Left lung (tissue), 4 donors: ENCODE measurements at regions not wholly inside any gene's neighbourhood (a gene's known extent, or its start where the extent isn't known, plus 50 kb on each side); places are given as distances from the start of the nearest gene placed in this dataset.

Source experiments
- ATAC-seq: fragments of 200-7000 bp; cut with Tn5 transposase; one replicate; pipeline ENCODE4 v1.9.1; 2020; ENCODE audit warnings: moderate library complexity
- DNase-seq, 4 donors: peaks; one replicate each; pipeline ENCODE4 v3.0.0-alpha.2; 2013 to 2020
- H3K27ac ChIP-seq, 2 donors: fragments of 200-600 bp; sonication (generic) in 1 of 2; one replicate each; pipeline versions ENCODE4 v1.5.0 to v1.8.0; 2020 to 2021
- H3K27me3 ChIP-seq, 2 donors: fragments of 200-600 bp; sonication (generic) in 1 of 2; one replicate each; pipeline versions ENCODE4 v1.5.0 to v1.8.0; 2020 to 2021
- H3K36me3 ChIP-seq, 2 donors: fragments of 200-600 bp; sonication (generic) in 1 of 2; one replicate each; pipeline versions ENCODE4 v1.5.0 to v1.8.0; 2020 to 2021
- H3K4me1 ChIP-seq, 2 donors: fragments of 200-600 bp; one replicate each; pipeline ENCODE4 v1.8.0; 2021
- H3K4me3 ChIP-seq, 2 donors: fragments of 200-600 bp; sonication (generic) in 1 of 2; one replicate each; pipeline versions ENCODE4 v1.5.0 to v1.8.0; 2020 to 2021; ENCODE audit warnings: mild to moderate bottlenecking in 1 of 2
- H3K9me3 ChIP-seq, 2 donors: fragments of 200-600 bp; sonication (generic) in 1 of 2; one replicate each; pipeline versions ENCODE4 v1.5.0 to v1.8.0; 2020 to 2021
- intact Hi-C, 2 donors: fragments of 100-400 bp; cut with DNase I; formaldehyde crosslinking; loops; one replicate each; pipeline versions ENCODE4 v1.11.2 to v1.14.2; 2022
- TF ChIP-seq, protein P1 (sequence below), 2 donors: fragments of 200-600 bp; sonication (generic) in 1 of 2; IDR thresholded peaks; one replicate each; pipeline versions ENCODE4 v1.5.0 to v1.8.0; 2021; ENCODE audit warnings: antibody characterized with exemption in 2 of 2
- donor health status: DM: no; HTN: yes; CAD: no.
- donor health status: DM: no; HTN: no; CAD: no.

DNA sequence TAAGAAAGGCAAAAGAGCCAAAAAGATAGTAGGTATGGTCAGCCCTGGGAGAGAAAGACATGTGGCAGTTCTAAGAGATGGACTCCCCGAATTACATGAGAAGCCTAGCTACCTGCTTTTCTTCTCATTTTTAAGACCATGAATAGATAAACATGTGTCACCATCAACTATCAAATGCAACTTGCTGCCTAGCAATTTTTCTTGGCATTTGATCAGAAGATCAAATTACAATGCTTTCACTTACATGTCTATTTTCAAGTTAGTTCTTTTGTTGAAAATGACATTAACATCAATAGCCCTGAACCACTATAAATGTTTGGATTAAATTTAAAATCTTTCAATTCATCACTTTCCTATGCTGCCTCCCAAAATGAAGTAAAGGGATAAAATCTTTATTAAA, 212.3 kb downstream of the HHIPL2 start:
- H3K27me3 ChIP-seq, result no peaks in the 10 kb centered on the region
- no peak overlapping the region for H3K27ac ChIP-seq
- H3K9me3 ChIP-seq, result no peaks in the 10 kb centered on the region
- intact Hi-C loops, result no loop called here
- no peak overlapping the region for H3K4me3 ChIP-seq
- DNase-seq (no peak), ATAC-seq (no peak)
- H3K4me1 ChIP-seq, result no peaks in the 10 kb centered on the region
- no peaks in the 10 kb centered on the region for H3K36me3 ChIP-seq
- TF ChIP-seq, protein P1, sequence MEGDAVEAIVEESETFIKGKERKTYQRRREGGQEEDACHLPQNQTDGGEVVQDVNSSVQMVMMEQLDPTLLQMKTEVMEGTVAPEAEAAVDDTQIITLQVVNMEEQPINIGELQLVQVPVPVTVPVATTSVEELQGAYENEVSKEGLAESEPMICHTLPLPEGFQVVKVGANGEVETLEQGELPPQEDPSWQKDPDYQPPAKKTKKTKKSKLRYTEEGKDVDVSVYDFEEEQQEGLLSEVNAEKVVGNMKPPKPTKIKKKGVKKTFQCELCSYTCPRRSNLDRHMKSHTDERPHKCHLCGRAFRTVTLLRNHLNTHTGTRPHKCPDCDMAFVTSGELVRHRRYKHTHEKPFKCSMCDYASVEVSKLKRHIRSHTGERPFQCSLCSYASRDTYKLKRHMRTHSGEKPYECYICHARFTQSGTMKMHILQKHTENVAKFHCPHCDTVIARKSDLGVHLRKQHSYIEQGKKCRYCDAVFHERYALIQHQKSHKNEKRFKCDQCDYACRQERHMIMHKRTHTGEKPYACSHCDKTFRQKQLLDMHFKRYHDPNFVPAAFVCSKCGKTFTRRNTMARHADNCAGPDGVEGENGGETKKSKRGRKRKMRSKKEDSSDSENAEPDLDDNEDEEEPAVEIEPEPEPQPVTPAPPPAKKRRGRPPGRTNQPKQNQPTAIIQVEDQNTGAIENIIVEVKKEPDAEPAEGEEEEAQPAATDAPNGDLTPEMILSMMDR (IDR thresholded peaks at IDR 0.05), result no peak

DNA sequence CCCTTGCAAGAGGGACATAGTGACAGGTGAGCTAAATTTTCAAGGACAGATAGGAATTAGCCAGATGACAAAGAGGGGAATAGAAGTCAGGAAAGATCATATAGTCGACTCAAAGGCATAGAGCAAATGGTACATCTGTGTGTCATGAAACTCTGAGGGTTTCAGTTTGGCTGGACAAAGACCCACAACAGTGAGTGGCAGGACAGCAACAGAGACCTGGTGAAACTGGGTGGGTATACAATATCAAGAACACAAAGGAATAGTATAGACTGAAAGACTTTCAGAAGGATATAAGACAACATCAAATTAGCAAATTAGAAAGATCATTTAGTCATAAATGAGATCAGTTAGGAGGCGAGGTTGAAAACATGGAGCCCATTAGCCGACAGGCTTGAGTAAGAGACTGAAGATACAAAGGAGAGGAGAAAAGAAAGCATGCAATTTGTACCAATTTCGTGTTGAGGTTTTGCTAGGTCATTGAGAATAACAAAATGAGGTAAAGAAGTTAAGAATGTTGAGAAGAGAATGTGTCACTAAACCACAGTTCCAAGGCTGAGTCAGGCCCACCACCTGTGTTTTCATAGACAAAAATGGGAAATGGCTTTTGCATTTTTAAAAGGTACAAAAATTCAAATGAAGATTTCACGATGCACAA, 213.8 kb downstream of the HHIPL2 start:
- no peak for DNase-seq
- no peak overlapping the region for H3K27ac ChIP-seq
- no peaks in the 10 kb centered on the region for H3K27me3 ChIP-seq
- TF ChIP-seq, protein P1 (IDR thresholded peaks at IDR 0.05), result no peak
- H3K4me3 ChIP-seq, result no peak overlapping the region
- no peak for ATAC-seq
- H3K9me3 ChIP-seq, result no peaks in the 10 kb centered on the region
- intact Hi-C loops, result no loop called here
- no peaks in the 10 kb centered on the region for H3K36me3 ChIP-seq
- no peaks in the 10 kb centered on the region for H3K4me1 ChIP-seq

DNA sequence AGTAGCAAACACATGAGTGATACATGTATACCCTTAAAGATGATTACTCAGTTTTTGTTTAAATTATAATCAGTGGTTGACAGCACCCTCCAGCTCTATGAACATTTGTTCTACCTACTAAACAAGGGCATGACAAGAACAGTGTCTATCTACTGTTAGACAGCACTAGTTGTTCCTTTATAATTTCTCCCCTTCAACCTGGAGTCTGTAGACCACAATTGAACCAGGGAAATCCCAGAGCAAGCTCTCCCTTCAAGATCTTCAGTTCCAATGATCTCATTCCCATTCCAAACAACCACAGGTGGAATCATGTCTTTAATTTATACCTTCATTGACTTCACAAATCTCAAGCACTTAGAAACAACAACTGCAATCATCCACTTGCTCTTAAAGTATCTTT, 216.1 kb downstream of the HHIPL2 start:
- no peaks in the 10 kb centered on the region for H3K4me1 ChIP-seq
- intact Hi-C loops, result no loop called here
- H3K27ac ChIP-seq, result no peak overlapping the region
- H3K36me3 ChIP-seq, result no peaks in the 10 kb centered on the region
- DNase-seq (no peak), ATAC-seq (no peak)
- H3K27me3 ChIP-seq, result no peaks in the 10 kb centered on the region
- TF ChIP-seq, protein P1 (IDR thresholded peaks at IDR 0.05), result no peak
- no peaks in the 10 kb centered on the region for H3K9me3 ChIP-seq
- H3K4me3 ChIP-seq, result no peak overlapping the region

DNA sequence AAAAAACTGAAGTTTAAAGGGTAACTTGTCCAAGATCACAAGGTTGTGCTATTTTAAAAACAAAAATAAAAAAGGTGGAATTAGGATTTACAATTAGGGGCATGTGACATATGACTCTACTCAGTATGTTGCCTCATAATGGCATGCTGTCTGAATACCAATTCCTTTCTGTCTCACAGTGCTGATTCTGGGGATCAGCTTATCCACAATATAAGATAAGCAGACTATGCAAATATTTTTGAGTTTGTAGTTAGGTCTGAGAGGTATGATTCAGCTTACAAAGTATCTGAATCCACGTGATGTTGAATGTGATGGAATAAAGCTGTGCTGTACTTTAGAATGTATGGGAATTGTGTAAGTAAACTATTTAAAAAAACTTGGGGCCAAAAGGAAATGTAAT, 216.6 kb downstream of the HHIPL2 start:
- TF ChIP-seq, protein P1 (IDR thresholded peaks at IDR 0.05), result no peak
- Histone ChIP-seq H3K36me3 (no peaks in the 10 kb centered on the region), H3K4me3 (no peak overlapping the region), H3K9me3 (no peaks in the 10 kb centered on the region), H3K27me3 (no peaks in the 10 kb centered on the region), H3K27ac (no peak overlapping the region), H3K4me1 (no peaks in the 10 kb centered on the region)
- intact Hi-C loops, result no loop called here
- DNase-seq (no peak), ATAC-seq (no peak)

DNA sequence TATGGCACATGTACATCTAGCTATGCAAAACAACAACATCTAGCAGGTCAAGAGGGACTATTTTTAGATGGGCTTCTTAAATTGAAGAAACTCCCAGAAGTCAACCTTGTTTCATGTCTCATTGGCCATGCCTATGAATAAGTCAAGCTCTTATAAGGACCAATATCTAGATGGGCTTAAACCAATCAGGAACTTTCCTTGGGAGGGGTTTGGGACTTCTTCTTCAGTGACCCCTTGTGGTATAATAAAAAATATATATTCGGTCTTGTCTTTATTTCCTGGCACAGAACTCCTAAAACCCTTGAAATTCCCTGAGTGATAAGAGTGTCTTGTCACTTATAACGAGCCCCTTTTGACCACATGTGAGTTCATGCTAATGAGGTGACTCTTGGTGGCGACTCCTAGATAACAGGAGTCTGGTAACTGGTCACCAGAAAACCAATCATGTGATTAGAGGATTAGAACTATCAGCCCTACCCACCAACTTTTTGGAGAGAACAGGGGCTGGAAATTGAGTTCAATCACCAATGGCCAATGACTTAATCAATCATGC, 218.3 kb downstream of the HHIPL2 start:
- no peak overlapping the region for H3K27ac ChIP-seq
- no peaks in the 10 kb centered on the region for H3K4me1 ChIP-seq
- H3K9me3 ChIP-seq, result no peaks in the 10 kb centered on the region
- no peak overlapping the region for H3K4me3 ChIP-seq
- TF ChIP-seq, protein P1 (IDR thresholded peaks at IDR 0.05), result no peak
- no peaks in the 10 kb centered on the region for H3K27me3 ChIP-seq
- DNase-seq (no peak), ATAC-seq (no peak)
- H3K36me3 ChIP-seq, result no peaks in the 10 kb centered on the region
- intact Hi-C loops, result no loop called here
